ENCODE measurements at regions not wholly inside any gene's neighbourhood (a gene's known extent, or its start where the extent isn't known, plus 50 kb on each side); places are given as distances from the start of the nearest gene placed in this dataset.

- TF ChIP-seq CTCF (IDR thresholded peaks at IDR 0.05) (no peak), POLR2AphosphoS5 (IDR thresholded peaks at IDR 0.05) (no peak), EP300 (IDR thresholded peaks at IDR 0.05) (no peak)
Measured at GRCh38 chr2:201538025-201538424, 86.5 kb downstream of the STRADB start.
